ENCODE measurements at regions not wholly inside any gene's neighbourhood (a gene's known extent, or its start where the extent isn't known, plus 50 kb on each side); places are given as distances from the start of the nearest gene placed in this dataset.

GRCh38 chr4:87734084-87734483 lies 65.3 kb upstream of the IBSP start:
- ChIA-PET CTCF (interaction anchor here (0.6 kb wide), 1 partner anchor 263 kb away, joined by 3 read pairs; no protein-coding TSS in a partner anchor), POLR2A (ENCODE audit: low non-redundant PET) (no interaction called here)
- no peak for TF ChIP-seq CTCF (conservative IDR thresholded peaks at IDR 0.05; ENCODE audit: low read depth)
- H3K27ac ChIP-seq, result no peak overlapping the region
- DNase-seq (ENCODE audit: low spot score), result no peak

GRCh38 chr4:87734936-87735335 lies 64.4 kb upstream of the IBSP start:
- POLR2A ChIA-PET (ENCODE audit: low non-redundant PET), result no interaction called here
- DNase-seq (ENCODE audit: low spot score), result peak; percentile 34
- H3K27ac ChIP-seq, result no peak overlapping the region
- no peak for TF ChIP-seq CTCF (conservative IDR thresholded peaks at IDR 0.05; ENCODE audit: low read depth)
- CTCF ChIA-PET, result interaction anchor here (0.6 kb wide), 1 partner anchor 75 kb away, joined by 6 read pairs; no protein-coding TSS in a partner anchor

- ChIA-PET CTCF (no interaction called here), POLR2A (ENCODE audit: low non-redundant PET) (no interaction called here)
- DNase-seq (ENCODE audit: low spot score), result no peak
- TF ChIP-seq CTCF (conservative IDR thresholded peaks at IDR 0.05; ENCODE audit: low read depth), result no peak
- H3K27ac ChIP-seq, result no peak overlapping the region
Observed at GRCh38 chr4:87738483-87738882, 60.9 kb upstream of the IBSP start.

- H3K27ac ChIP-seq, result no peak overlapping the region
- POLR2A ChIA-PET (ENCODE audit: low non-redundant PET), result no interaction called here
- CTCF ChIA-PET, result interaction anchor here (0.6 kb wide), 1 partner anchor 33 kb away, joined by 3 read pairs; no protein-coding TSS in a partner anchor
- TF ChIP-seq CTCF (conservative IDR thresholded peaks at IDR 0.05; ENCODE audit: low read depth), result no peak
- no peak for DNase-seq (ENCODE audit: low spot score)
Observed at GRCh38 chr4:87739494-87739893, 59.9 kb upstream of the IBSP start.

- CTCF ChIA-PET, result interaction anchor here (0.6 kb wide), 2 partner anchors 23 to 242 kb away, joined by 3 read pairs; no protein-coding TSS in a partner anchor
- DNase-seq (ENCODE audit: low spot score), result no peak
- H3K27ac ChIP-seq, result no peak overlapping the region
- POLR2A ChIA-PET (ENCODE audit: low non-redundant PET), result no interaction called here
- no peak for TF ChIP-seq CTCF (conservative IDR thresholded peaks at IDR 0.05; ENCODE audit: low read depth)
Observed at GRCh38 chr4:87745064-87745807, 54.1 kb upstream of the IBSP start.

- POLR2A ChIA-PET (ENCODE audit: low non-redundant PET), result no interaction called here
- CTCF ChIA-PET, result no interaction called here
- DNase-seq (ENCODE audit: low spot score), result no peak
- no peak overlapping the region for H3K27ac ChIP-seq
- no peak for TF ChIP-seq CTCF (conservative IDR thresholded peaks at IDR 0.05; ENCODE audit: low read depth)
Observed at GRCh38 chr4:87746001-87746400, 53.4 kb upstream of the IBSP start.
